Mesenchymal stem cell (in vitro differentiated cells and primary cell): ENCODE measurements at regions not wholly inside any gene's neighbourhood (a gene's known extent, or its start where the extent isn't known, plus 50 kb on each side); places are given as distances from the start of the nearest gene placed in this dataset.

Experiments used
- DNase-seq: peaks from one replicate; pipeline ENCODE4 v3.0.0-alpha.2; 2013
- H2AFZ ChIP-seq: one replicate; pipeline ENCODE4 v1.6.1; 2013; ENCODE audit warnings: low read depth, mild to moderate bottlenecking, control low read depth, inconsistent platforms, low read length, moderate library complexity
- H2AK5ac ChIP-seq: 2 replicates; pipeline ENCODE4 v1.6.1; 2013; ENCODE audit warnings: low read length, moderate library complexity, mild to moderate bottlenecking, inconsistent platforms; ENCODE audit not compliant: severe bottlenecking
- H2BK120ac ChIP-seq: one replicate; pipeline ENCODE4 v1.6.1; 2013; ENCODE audit warnings: low read depth, mild to moderate bottlenecking, inconsistent platforms, low read length, moderate library complexity
- H2BK12ac ChIP-seq, 2 experiments: one replicate each; pipeline ENCODE4 v1.6.1; 2013; ENCODE audit warnings: inconsistent platforms in 2 of 2, low read length in 2 of 2, mild to moderate bottlenecking in 2 of 2, moderate library complexity in 2 of 2, control low read depth in 1 of 2
- H2BK15ac ChIP-seq: one replicate; pipeline ENCODE4 v1.6.1; 2013; ENCODE audit warnings: mild to moderate bottlenecking, low read depth, inconsistent platforms; ENCODE audit not compliant: poor library complexity, severe bottlenecking
- H2BK5ac ChIP-seq: 2 replicates; pipeline ENCODE4 v1.6.1; 2013; ENCODE audit warnings: low read depth, mild to moderate bottlenecking, low read length, control low read depth, inconsistent platforms; ENCODE audit not compliant: poor library complexity, severe bottlenecking
- H3K14ac ChIP-seq, 2 experiments: one replicate each; pipeline ENCODE4 v1.6.1; 2013; ENCODE audit warnings: inconsistent platforms in 2 of 2, low read length in 2 of 2, control low read depth in 1 of 2, mild to moderate bottlenecking in 1 of 2, moderate library complexity in 1 of 2
- H3K18ac ChIP-seq, 2 experiments: one replicate each; pipeline ENCODE4 v1.6.1; 2013; ENCODE audit warnings: inconsistent platforms in 2 of 2, low read length in 2 of 2, control low read depth in 1 of 2, low read depth in 1 of 2, mild to moderate bottlenecking in 1 of 2
- H3K23ac ChIP-seq, 2 experiments: one replicate each; pipeline ENCODE4 v1.6.1; 2013; ENCODE audit warnings: inconsistent platforms in 2 of 2, low read length in 2 of 2, mild to moderate bottlenecking in 2 of 2, moderate library complexity in 2 of 2, control low read depth in 1 of 2
- H3K27ac ChIP-seq: 2 replicates; pipeline ENCODE4 v1.5.1; 2013; ENCODE audit warnings: mild to moderate bottlenecking, moderate library complexity, low read length, control low read depth, inconsistent platforms; ENCODE audit not compliant: poor library complexity, severe bottlenecking
- H3K27me3 ChIP-seq, 2 experiments: 2 replicates each; pipeline versions ENCODE4 v1.6.1 to v1.7.0; 2013; ENCODE audit warnings: low read length in 2 of 2, mild to moderate bottlenecking in 2 of 2, moderate library complexity in 2 of 2, control low read depth in 1 of 2, inconsistent platforms in 1 of 2; ENCODE audit not compliant: control insufficient read depth in 1 of 2, insufficient read depth in 1 of 2
- H3K36me3 ChIP-seq, 2 experiments: 2 replicates each; pipeline versions ENCODE4 v1.6.1 to v1.7.0; 2013; ENCODE audit warnings: low read length in 2 of 2, control low read depth in 1 of 2, inconsistent platforms in 1 of 2, low read depth in 1 of 2, mild to moderate bottlenecking in 1 of 2; ENCODE audit not compliant: insufficient read depth in 2 of 2, control insufficient read depth in 1 of 2
- H3K4ac ChIP-seq, 2 experiments: one replicate each; pipeline ENCODE4 v1.6.1; 2013; ENCODE audit warnings: inconsistent platforms in 2 of 2, low read length in 2 of 2, mild to moderate bottlenecking in 2 of 2, moderate library complexity in 2 of 2, control low read depth in 1 of 2, low read depth in 1 of 2
- H3K4me1 ChIP-seq: 2 replicates; pipeline ENCODE4 v1.6.1; 2013; ENCODE audit warnings: low read depth, low read length, control low read depth; ENCODE audit not compliant: control insufficient read depth, insufficient read depth
- H3K4me2 ChIP-seq: 2 replicates; pipeline ENCODE4 v1.6.1; 2013; ENCODE audit warnings: low read length, mild to moderate bottlenecking, inconsistent platforms; ENCODE audit not compliant: poor library complexity, severe bottlenecking
- H3K4me3 ChIP-seq, 2 experiments: 2 replicates each; pipeline versions ENCODE4 v1.5.1 to v1.7.0; 2013; ENCODE audit warnings: low read length in 2 of 2, mild to moderate bottlenecking in 2 of 2, control low read depth in 1 of 2, low read depth in 1 of 2; ENCODE audit not compliant: insufficient read depth in 1 of 2
- H3K79me1 ChIP-seq: replicated peaks from 2 replicates; pipeline ENCODE4 v1.6.1; 2013; ENCODE audit warnings: mild to moderate bottlenecking, control low read depth, low read length, inconsistent platforms; ENCODE audit not compliant: poor library complexity, severe bottlenecking
- H3K9ac ChIP-seq: 2 replicates; pipeline ENCODE4 v1.7.0; 2013; ENCODE audit warnings: mild to moderate bottlenecking, low read length, moderate library complexity
- H3K9me3 ChIP-seq: 2 replicates; pipeline ENCODE4 v1.7.0; 2013; ENCODE audit warnings: mild to moderate bottlenecking, low read length; ENCODE audit not compliant: control insufficient read depth
- H4K8ac ChIP-seq: one replicate; pipeline ENCODE4 v1.6.1; 2013; ENCODE audit warnings: inconsistent platforms, mild to moderate bottlenecking, low read length, moderate library complexity
- H4K91ac ChIP-seq: one replicate; pipeline ENCODE4 v1.6.1; 2013; ENCODE audit warnings: mild to moderate bottlenecking, low read length, inconsistent platforms
- WGBS: methylation state at CpG from one replicate; pipeline ENCODE4 v1.1.7; 2013; ENCODE audit warnings: mixed read lengths; 5-methylcytosine and 5-hydroxymethylcytosine counted together

GRCh38 chr14:85909581-85909980 lies 379.6 kb downstream of the FLRT2 start:
- H3K4me2 ChIP-seq = no peak overlapping the region
- H3K27ac ChIP-seq = no peak overlapping the region
- no peaks in the 10 kb centered on the region for H3K79me1 ChIP-seq
- no peak overlapping the region for H3K14ac ChIP-seq
- no peak overlapping the region for H2AFZ ChIP-seq
- no peaks in the 10 kb centered on the region for H3K9me3 ChIP-seq
- no peaks in the 10 kb centered on the region for H3K36me3 ChIP-seq
- no peak overlapping the region for H3K23ac ChIP-seq
- no peak overlapping the region for H3K4ac ChIP-seq
- H3K4me1 ChIP-seq = no peaks in the 10 kb centered on the region
- no peak overlapping the region for H2AK5ac ChIP-seq
- H2BK5ac ChIP-seq = no peak overlapping the region
- no peak overlapping the region for H2BK12ac ChIP-seq
- H3K18ac ChIP-seq = no peak overlapping the region
- H3K9ac ChIP-seq = no peak overlapping the region
- DNase-seq = no peak
- H2BK15ac ChIP-seq = no peak overlapping the region
- H3K4me3 ChIP-seq = no peak overlapping the region
- H4K91ac ChIP-seq = no peak overlapping the region
- no peak overlapping the region for H2BK120ac ChIP-seq
- no peaks in the 10 kb centered on the region for H3K27me3 ChIP-seq
- no peak overlapping the region for H4K8ac ChIP-seq

- no peak overlapping the region for H4K8ac ChIP-seq
- H2BK12ac ChIP-seq = no peak overlapping the region
- H2AK5ac ChIP-seq = no peak overlapping the region
- H3K4me2 ChIP-seq = no peak overlapping the region
- no peak overlapping the region for H3K14ac ChIP-seq
- no peak overlapping the region for H2AFZ ChIP-seq
- H2BK5ac ChIP-seq = no peak overlapping the region
- H2BK15ac ChIP-seq = no peak overlapping the region
- H3K4me3 ChIP-seq = no peak overlapping the region
- H3K18ac ChIP-seq = no peak overlapping the region
- 63% methylated on average over 2 of the region's 2 CpGs for WGBS
- no peaks in the 10 kb centered on the region for H3K27me3 ChIP-seq
- H3K27ac ChIP-seq = no peak overlapping the region
- H3K79me1 ChIP-seq = no peaks in the 10 kb centered on the region
- H3K9ac ChIP-seq = no peak overlapping the region
- H3K9me3 ChIP-seq = no peaks in the 10 kb centered on the region
- H4K91ac ChIP-seq = no peak overlapping the region
- H3K36me3 ChIP-seq = no peaks in the 10 kb centered on the region
- H3K4ac ChIP-seq = no peak overlapping the region
- no peaks in the 10 kb centered on the region for H3K4me1 ChIP-seq
- no peak for DNase-seq
- no peak overlapping the region for H2BK120ac ChIP-seq
- H3K23ac ChIP-seq = no peak overlapping the region
Measured at GRCh38 chr14:85907536-85907935, 377.6 kb downstream of the FLRT2 start.

DNA sequence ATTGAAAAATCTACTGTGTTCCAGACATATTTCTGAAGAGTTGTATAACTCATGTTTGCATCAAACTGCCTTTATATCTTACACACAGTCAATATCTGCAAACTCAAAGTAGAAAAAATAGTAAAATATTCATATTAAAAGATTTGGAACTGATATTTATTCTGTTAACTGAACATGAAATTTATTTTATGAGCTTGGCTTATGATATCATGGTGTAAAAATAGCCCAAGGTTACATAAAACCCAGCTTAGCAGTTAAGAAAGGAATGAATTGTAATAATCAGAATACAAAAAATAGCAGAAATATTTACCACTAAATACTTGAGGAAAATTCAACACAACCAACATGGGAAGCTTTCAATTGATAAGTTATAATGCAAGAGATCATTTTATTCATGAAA lies 367.9 kb downstream of the FLRT2 start:
- Histone ChIP-seq H2BK15ac (no peak overlapping the region), H3K36me3 (no peaks in the 10 kb centered on the region), H2BK12ac (no peak overlapping the region), H3K4ac (no peak overlapping the region), H3K4me1 (no peaks in the 10 kb centered on the region), H3K9ac (no peak overlapping the region), H4K8ac (no peak overlapping the region), H2BK5ac (no peak overlapping the region), H3K18ac (no peak overlapping the region), H3K4me2 (no peak overlapping the region), H3K27me3 (no peaks in the 10 kb centered on the region), H3K23ac (no peak overlapping the region), H3K79me1 (no peaks in the 10 kb centered on the region), H3K4me3 (no peak overlapping the region), H4K91ac (no peak overlapping the region), H3K14ac (no peak overlapping the region), H2AK5ac (no peak overlapping the region), H2BK120ac (no peak overlapping the region), H2AFZ (no peak overlapping the region), H3K9me3 (no peaks in the 10 kb centered on the region), H3K27ac (no peak overlapping the region)
- DNase-seq = no peak

GRCh38 chr14:85895603-85896002 lies 365.7 kb downstream of the FLRT2 start:
- Histone ChIP-seq H3K9ac (no peak overlapping the region), H3K36me3 (no peaks in the 10 kb centered on the region), H3K79me1 (no peaks in the 10 kb centered on the region), H2BK15ac (no peak overlapping the region), H3K18ac (no peak overlapping the region), H3K4me2 (no peak overlapping the region), H2BK120ac (no peak overlapping the region), H2AK5ac (no peak overlapping the region), H4K8ac (no peak overlapping the region), H3K27ac (no peak overlapping the region), H2AFZ (no peak overlapping the region), H2BK12ac (no peak overlapping the region), H4K91ac (no peak overlapping the region), H3K4ac (no peak overlapping the region), H3K4me1 (no peaks in the 10 kb centered on the region), H3K4me3 (no peak overlapping the region), H2BK5ac (no peak overlapping the region), H3K23ac (no peak overlapping the region), H3K27me3 (no peaks in the 10 kb centered on the region), H3K14ac (no peak overlapping the region), H3K9me3 (no peaks in the 10 kb centered on the region)
- DNase-seq = no peak
- 60% methylated on average over 1 of the region's 1 CpG for WGBS
